B cell (primary cell): ENCODE measurements at regions not wholly inside any gene's neighbourhood (a gene's known extent, or its start where the extent isn't known, plus 50 kb on each side); places are given as distances from the start of the nearest gene placed in this dataset.

ENCODE experiments used
- ATAC-seq: fragments of 200-7000 bp; cut with Tn5 transposase; one replicate; pipeline ENCODE4 v1.10.0; 2021; ENCODE audit warnings: low read depth, mild to moderate bottlenecking, moderate number of reproducible peaks, moderate library complexity
- CTCF ChIA-PET: fragments of 350-600 bp; sonication (Branson Sonifier 250); formaldehyde crosslinking; loops from one replicate; lab custom pipeline; 2021; ENCODE audit warnings: antibody characterized with exemption, inconsistent platforms; lab: Charles Lee
- POLR2A ChIA-PET: fragments of 350-600 bp; sonication (Branson Sonifier 250); formaldehyde crosslinking; loops from one replicate; lab custom pipeline; 2021; ENCODE audit warnings: antibody characterized with exemption; lab: Charles Lee
- DNase-seq: peaks from one replicate; pipeline ENCODE4 v3.0.0; 2013
- H2AFZ ChIP-seq: 2 replicates; pipeline ENCODE4 v1.6.1; 2012; ENCODE audit warnings: mild to moderate bottlenecking, low read depth, low read length; ENCODE audit not compliant: insufficient read depth, poor library complexity, severe bottlenecking
- H3K27ac ChIP-seq, 2 donors: 1 replicate in 1 of 2; 2 replicates in 1 of 2; pipeline ENCODE4 v1.5.1; 2012 to 2013; ENCODE audit warnings: low read length in 2 of 2, mild to moderate bottlenecking in 2 of 2, moderate library complexity in 1 of 2
- H3K27me3 ChIP-seq, 4 experiments: fragments of 200-600 bp in 1 of 4; sonication (generic) in 1 of 4; replicated peaks in 1 of 4; 1 replicate in 2 of 4; 2 replicates in 2 of 4; pipeline versions ENCODE4 v1.6.1 to v1.7.0; 2013 to 2016; ENCODE audit warnings: low read length in 3 of 4, mild to moderate bottlenecking in 2 of 4, mixed read lengths in 1 of 4, moderate library complexity in 1 of 4; ENCODE audit not compliant: insufficient read depth in 4 of 4, control insufficient read depth in 3 of 4; ENCODE audit errors: control extremely low read depth in 1 of 4
- H3K36me3 ChIP-seq, 2 experiments: replicated peaks in 1 of 2; 1 replicate in 1 of 2; 2 replicates in 1 of 2; pipeline versions ENCODE4 v1.6.1 to v1.7.1; 2013; ENCODE audit warnings: low read length in 1 of 2; ENCODE audit not compliant: insufficient read depth in 2 of 2, control insufficient read depth in 1 of 2; ENCODE audit errors: control extremely low read depth in 1 of 2, extremely low read depth in 1 of 2
- H3K4me1 ChIP-seq, 2 donors: fragments of 200-600 bp in 1 of 2; sonication (generic) in 1 of 2; 1 replicate in 1 of 2; 2 replicates in 1 of 2; pipeline versions ENCODE4 v1.5.1 to v1.6.1; 2013 to 2017; ENCODE audit warnings: low read length in 2 of 2; ENCODE audit not compliant: control insufficient read depth in 2 of 2, insufficient read depth in 2 of 2
- H3K4me2 ChIP-seq: replicated peaks from 2 replicates; pipeline ENCODE3; 2012; ENCODE audit warnings: mild to moderate bottlenecking, low read depth, low read length; ENCODE audit not compliant: poor library complexity, severe bottlenecking
- H3K4me3 ChIP-seq, 5 experiments: fragments of 200-600 bp in 1 of 5; sonication (generic) in 1 of 5; 1 replicate in 3 of 5; 2 replicates in 2 of 5; pipeline versions ENCODE4 v1.5.1 to v1.7.0; 2011 to 2016; ENCODE audit warnings: low read length in 4 of 5, mild to moderate bottlenecking in 4 of 5, low read depth in 2 of 5, control low read depth in 1 of 5, moderate library complexity in 1 of 5; ENCODE audit not compliant: insufficient read depth in 1 of 5; ENCODE audit errors: control extremely low read depth in 1 of 5, extremely low read depth in 1 of 5
- H3K79me2 ChIP-seq: fragments of 200-600 bp; sonication (generic); one replicate; pipeline ENCODE4 v1.6.0; 2016; ENCODE audit warnings: low read length; ENCODE audit not compliant: control insufficient read depth, insufficient read depth
- H3K9ac ChIP-seq: fragments of 200-600 bp; sonication (generic); 2 replicates; pipeline ENCODE4 v1.6.1; 2017; ENCODE audit warnings: mild to moderate bottlenecking, low read length, moderate library complexity
- H3K9me3 ChIP-seq, 3 donors: one replicate each; pipeline versions ENCODE4 v1.6.1 to v1.7.1; 2013; ENCODE audit warnings: low read length in 2 of 3; ENCODE audit not compliant: control insufficient read depth in 2 of 3, insufficient read depth in 1 of 3; ENCODE audit errors: control extremely low read depth in 1 of 3
- H4K20me1 ChIP-seq: 2 replicates; pipeline ENCODE4 v1.6.0; 2012; ENCODE audit warnings: mild to moderate bottlenecking, low read length; ENCODE audit not compliant: insufficient read depth, control insufficient read depth, poor library complexity, severe bottlenecking
- H3K27ac Mint-ChIP-seq: one replicate; pipeline ENCODE4 v1.8.0; 2021; ENCODE audit warnings: mixed read lengths
- H3K27me3 Mint-ChIP-seq: one replicate; pipeline ENCODE4 v1.8.0; 2021; ENCODE audit warnings: mixed read lengths
- H3K4me1 Mint-ChIP-seq: one replicate; pipeline ENCODE4 v1.8.0; 2021; ENCODE audit warnings: mixed read lengths
- H3K4me3 Mint-ChIP-seq: one replicate; pipeline ENCODE4 v1.8.0; 2021; ENCODE audit warnings: mixed read lengths
- H3K9me3 Mint-ChIP-seq: one replicate; pipeline ENCODE4 v1.8.0; 2022; ENCODE audit warnings: mixed read lengths; ENCODE audit not compliant: insufficient read depth
- CTCF ChIP-seq: fragments of 200-600 bp; IDR thresholded peaks from one replicate; pipeline ENCODE4 v1.8.0; 2022; ENCODE audit warnings: antibody characterized with exemption, mild to moderate bottlenecking
- EZH2 ChIP-seq: IDR thresholded peaks from 2 replicates; pipeline ENCODE4 v1.6.1; 2012; ENCODE audit warnings: borderline replicate concordance, low read depth, mild to moderate bottlenecking, moderate library complexity, low read length; ENCODE audit not compliant: insufficient read depth, poor library complexity, severe bottlenecking
- WGBS: methylation state at CpG from one replicate; pipeline ENCODE4 v1.1.5; 2013; ENCODE audit warnings: missing lambda C conversion rate; ENCODE audit not compliant: insufficient coverage; 5-methylcytosine and 5-hydroxymethylcytosine counted together
- intact Hi-C: fragments of 100-400 bp; cut with micrococcal nuclease; formaldehyde crosslinking; loops from one replicate; pipeline ENCODE4 v1.10.0; 2022

DNA sequence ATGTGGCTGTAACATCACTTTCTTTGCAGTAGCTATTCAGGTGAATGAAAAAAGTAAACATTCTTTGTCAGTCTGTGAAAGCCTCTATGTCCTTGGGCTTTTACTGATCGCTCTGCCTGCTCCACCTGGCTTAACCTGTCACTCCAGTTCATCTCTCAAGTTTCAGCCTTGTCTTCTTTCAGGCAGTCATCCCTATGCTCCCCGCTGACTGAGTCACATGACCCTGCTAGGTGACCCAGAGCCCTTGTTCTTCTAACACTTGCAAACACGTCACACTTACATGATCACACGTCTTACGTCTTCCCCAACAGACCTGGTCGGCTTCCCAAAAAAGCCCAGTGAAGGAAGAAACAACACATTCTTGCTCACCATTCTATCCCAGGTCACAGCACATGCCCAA, 499.3 kb upstream of the TENM4 start:
- H3K27ac Mint-ChIP-seq, result no peak overlapping the region
- no peaks in the 10 kb centered on the region for H3K4me1 Mint-ChIP-seq
- Histone ChIP-seq H3K4me2 (no peak overlapping the region), H3K27me3 (no peaks in the 10 kb centered on the region), H3K4me3 (no peak overlapping the region), H3K9me3 (no peaks in the 10 kb centered on the region), H3K4me1 (no peaks in the 10 kb centered on the region), H2AFZ (no peak overlapping the region), H3K9ac (no peak overlapping the region), H3K27ac (no peak overlapping the region), H4K20me1 (no peaks in the 10 kb centered on the region), H3K36me3 (no peaks in the 10 kb centered on the region), H3K79me2 (no peaks in the 10 kb centered on the region)
- H3K9me3 Mint-ChIP-seq, result no peaks in the 10 kb centered on the region
- ChIA-PET CTCF (no interaction called here), POLR2A (no interaction called here)
- H3K27me3 Mint-ChIP-seq, result no peaks in the 10 kb centered on the region
- 40% methylated on average over 6 of the region's 6 CpGs for WGBS
- intact Hi-C loops, result no loop called here
- no peak for TF ChIP-seq CTCF
- no peak for TF ChIP-seq EZH2
- ATAC-seq, result no peak
- H3K4me3 Mint-ChIP-seq, result no peak overlapping the region
- no peak for DNase-seq

DNA sequence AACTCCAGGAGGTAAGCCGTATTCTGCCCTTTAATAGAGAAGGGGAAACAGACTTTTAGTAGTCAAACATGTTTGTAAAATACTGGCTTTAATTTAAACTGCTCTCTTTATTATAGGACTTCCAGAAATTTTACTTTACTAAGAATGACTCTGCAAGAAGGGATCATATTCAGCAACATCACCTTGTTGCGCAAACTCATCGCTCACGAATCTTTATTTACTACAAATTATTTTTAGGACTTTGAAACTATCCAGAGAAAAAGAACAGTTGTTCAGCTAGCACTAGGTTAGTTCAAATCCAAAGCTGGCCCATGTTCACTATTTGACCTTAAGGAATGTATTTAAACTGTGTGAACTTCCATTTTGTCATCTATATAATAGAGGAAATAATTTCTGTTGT, 498.3 kb upstream of the TENM4 start:
- no peaks in the 10 kb centered on the region for H3K4me1 Mint-ChIP-seq
- no peak for ATAC-seq
- H3K27me3 Mint-ChIP-seq, result no peaks in the 10 kb centered on the region
- no peaks in the 10 kb centered on the region for H3K27me3 ChIP-seq
- H3K4me3 ChIP-seq, result no peak overlapping the region
- WGBS, result no CpG with 5 or more reads among the region's 4 CpGs
- H3K27ac Mint-ChIP-seq, result no peak overlapping the region
- no peak overlapping the region for H3K4me3 Mint-ChIP-seq
- no peak overlapping the region for H3K4me2 ChIP-seq
- CTCF ChIA-PET, result no interaction called here
- no peaks in the 10 kb centered on the region for H3K9me3 ChIP-seq
- no peaks in the 10 kb centered on the region for H3K4me1 ChIP-seq
- no peak for DNase-seq
- intact Hi-C loops, result no loop called here
- H3K36me3 ChIP-seq, result no peaks in the 10 kb centered on the region
- no peak overlapping the region for H3K27ac ChIP-seq
- H4K20me1 ChIP-seq, result no peaks in the 10 kb centered on the region
- TF ChIP-seq EZH2, result no peak
- TF ChIP-seq CTCF, result no peak
- no peaks in the 10 kb centered on the region for H3K9me3 Mint-ChIP-seq
- H2AFZ ChIP-seq, result no peak overlapping the region
- no peaks in the 10 kb centered on the region for H3K79me2 ChIP-seq
- POLR2A ChIA-PET, result no interaction called here
- no peak overlapping the region for H3K9ac ChIP-seq
